Osteoblast (primary cell): ENCODE measurements at regions not wholly inside any gene's neighbourhood (a gene's known extent, or its start where the extent isn't known, plus 50 kb on each side); places are given as distances from the start of the nearest gene placed in this dataset.

Experiments
- DNase-seq: peaks from one replicate; pipeline ENCODE4 v3.0.0; 2011; ENCODE audit warnings: low spot score, mixed read lengths; ENCODE audit not compliant: insufficient read length; ENCODE audit errors: missing footprints
- H2AFZ ChIP-seq: 2 replicates; pipeline ENCODE4 v1.6.0; 2011; ENCODE audit warnings: mild to moderate bottlenecking, low read length
- H3K27ac ChIP-seq: 2 replicates; pipeline ENCODE4 v1.5.1; 2011; ENCODE audit warnings: mild to moderate bottlenecking, low read depth, low read length, moderate library complexity
- H3K27me3 ChIP-seq: 2 replicates; pipeline ENCODE4 v1.6.0; 2012; ENCODE audit warnings: mild to moderate bottlenecking, control low read depth, inconsistent platforms, low read length, moderate library complexity; ENCODE audit not compliant: insufficient read depth
- H3K36me3 ChIP-seq: 2 replicates; pipeline ENCODE4 v1.5.1; 2011; ENCODE audit warnings: mild to moderate bottlenecking, low read length, control low read depth, moderate library complexity; ENCODE audit not compliant: insufficient read depth
- H3K4me1 ChIP-seq: 2 replicates; pipeline ENCODE4 v1.5.1; 2011; ENCODE audit warnings: mild to moderate bottlenecking, low read length, control low read depth, moderate library complexity; ENCODE audit not compliant: insufficient read depth
- H3K4me2 ChIP-seq: 2 replicates; pipeline ENCODE4 v1.6.0; 2011; ENCODE audit warnings: mild to moderate bottlenecking, low read length; ENCODE audit not compliant: insufficient read depth
- H3K4me3 ChIP-seq: fragments of 200-600 bp; sonication (generic); 3 replicates; pipeline ENCODE4 v1.5.1; 2012; ENCODE audit warnings: mild to moderate bottlenecking, low read length, inconsistent platforms; ENCODE audit not compliant: insufficient read depth
- H3K79me2 ChIP-seq: 2 replicates; pipeline ENCODE4 v1.6.0; 2012; ENCODE audit warnings: mild to moderate bottlenecking, low read length, control low read depth, inconsistent platforms; ENCODE audit not compliant: insufficient read depth
- H3K9me3 ChIP-seq: 2 replicates; pipeline ENCODE4 v1.5.1; 2011; ENCODE audit warnings: low read depth, low read length, control low read depth
- H4K20me1 ChIP-seq: 2 replicates; pipeline ENCODE4 v1.6.0; 2012; ENCODE audit warnings: mild to moderate bottlenecking, low read length, control low read depth; ENCODE audit not compliant: insufficient read depth
- CTCF ChIP-seq: IDR thresholded peaks from 2 replicates; pipeline ENCODE4 v1.5.1; 2011; ENCODE audit warnings: mild to moderate bottlenecking, low read depth, low read length, moderate library complexity; ENCODE audit errors: extremely low read depth

GRCh38 chr3:86658876-86659275 lies 332.1 kb downstream of the VGLL3 start:
- no peak overlapping the region for H2AFZ ChIP-seq
- H3K4me2 ChIP-seq, result no peak overlapping the region
- H3K79me2 ChIP-seq, result no peaks in the 10 kb centered on the region
- DNase-seq, result no peak
- no peaks in the 10 kb centered on the region for H4K20me1 ChIP-seq
- no peaks in the 10 kb centered on the region for H3K36me3 ChIP-seq
- H3K27ac ChIP-seq, result no peak overlapping the region
- no peaks in the 10 kb centered on the region for H3K4me1 ChIP-seq
- H3K9me3 ChIP-seq, result no peaks in the 10 kb centered on the region
- no peak overlapping the region for H3K4me3 ChIP-seq
- no peaks in the 10 kb centered on the region for H3K27me3 ChIP-seq
- no peak for TF ChIP-seq CTCF

GRCh38 chr3:86654806-86655460 lies 336.0 kb downstream of the VGLL3 start:
- no peak for TF ChIP-seq CTCF
- H3K79me2 ChIP-seq, result no peaks in the 10 kb centered on the region
- no peaks in the 10 kb centered on the region for H3K27me3 ChIP-seq
- H2AFZ ChIP-seq, result no peak overlapping the region
- no peaks in the 10 kb centered on the region for H3K4me1 ChIP-seq
- H4K20me1 ChIP-seq, result no peaks in the 10 kb centered on the region
- no peaks in the 10 kb centered on the region for H3K36me3 ChIP-seq
- DNase-seq, result no peak
- H3K4me3 ChIP-seq, result no peak overlapping the region
- no peak overlapping the region for H3K27ac ChIP-seq
- H3K4me2 ChIP-seq, result no peak overlapping the region
- no peaks in the 10 kb centered on the region for H3K9me3 ChIP-seq

GRCh38 chr3:86653661-86654205 lies 337.2 kb downstream of the VGLL3 start:
- Histone ChIP-seq H3K4me1 (no peaks in the 10 kb centered on the region), H3K9me3 (no peaks in the 10 kb centered on the region), H3K4me2 (no peak overlapping the region), H4K20me1 (no peaks in the 10 kb centered on the region), H3K36me3 (no peaks in the 10 kb centered on the region), H3K79me2 (no peaks in the 10 kb centered on the region), H3K4me3 (no peak overlapping the region), H2AFZ (no peak overlapping the region), H3K27ac (no peak overlapping the region), H3K27me3 (no peaks in the 10 kb centered on the region)
- no peak for TF ChIP-seq CTCF
- DNase-seq, result no peak

- Histone ChIP-seq H3K4me3 (no peak overlapping the region), H3K27me3 (no peaks in the 10 kb centered on the region), H3K4me1 (no peaks in the 10 kb centered on the region), H3K4me2 (no peak overlapping the region), H3K79me2 (no peaks in the 10 kb centered on the region), H2AFZ (no peak overlapping the region), H3K27ac (no peak overlapping the region), H3K36me3 (no peaks in the 10 kb centered on the region), H4K20me1 (no peaks in the 10 kb centered on the region), H3K9me3 (no peaks in the 10 kb centered on the region)
- DNase-seq, result no peak
- TF ChIP-seq CTCF, result no peak
These were observed 342.9 kb downstream of the VGLL3 start for GRCh38 chr3:86648087-86648486.
